GM12872 (cell line): ENCODE measurements at regions not wholly inside any gene's neighbourhood (a gene's known extent, or its start where the extent isn't known, plus 50 kb on each side); places are given as distances from the start of the nearest gene placed in this dataset.

Experiments
- CTCF ChIP-seq: IDR thresholded peaks from 3 replicates; pipeline ENCODE4 v1.5.1; 2011; ENCODE audit warnings: low read depth, mild to moderate bottlenecking, low read length, moderate library complexity; ENCODE audit not compliant: insufficient read depth

- no peak for TF ChIP-seq CTCF
Observed at GRCh38 chr21:14616380-14617039, 70.4 kb upstream of the SAMSN1 start.

- TF ChIP-seq CTCF, result no peak
Observed at GRCh38 chr21:14615359-14615974, 69.4 kb upstream of the SAMSN1 start.

- TF ChIP-seq CTCF, result no peak
Observed at GRCh38 chr21:14614287-14614686, 68.2 kb upstream of the SAMSN1 start.

GRCh38 chr21:14613486-14614224 is 67.5 kb upstream of the SAMSN1 start:
- no peak for TF ChIP-seq CTCF

- no peak for TF ChIP-seq CTCF
Observed at GRCh38 chr21:14609274-14609673, 63.2 kb upstream of the SAMSN1 start.

GRCh38 chr21:14607262-14607661 is 61.1 kb upstream of the SAMSN1 start:
- TF ChIP-seq CTCF, result no peak

- no peak for TF ChIP-seq CTCF
Observed at GRCh38 chr21:14603202-14603601, 57.1 kb upstream of the SAMSN1 start.
